ENCODE measurements at regions not wholly inside any gene's neighbourhood (a gene's known extent, or its start where the extent isn't known, plus 50 kb on each side); places are given as distances from the start of the nearest gene placed in this dataset.

DNA sequence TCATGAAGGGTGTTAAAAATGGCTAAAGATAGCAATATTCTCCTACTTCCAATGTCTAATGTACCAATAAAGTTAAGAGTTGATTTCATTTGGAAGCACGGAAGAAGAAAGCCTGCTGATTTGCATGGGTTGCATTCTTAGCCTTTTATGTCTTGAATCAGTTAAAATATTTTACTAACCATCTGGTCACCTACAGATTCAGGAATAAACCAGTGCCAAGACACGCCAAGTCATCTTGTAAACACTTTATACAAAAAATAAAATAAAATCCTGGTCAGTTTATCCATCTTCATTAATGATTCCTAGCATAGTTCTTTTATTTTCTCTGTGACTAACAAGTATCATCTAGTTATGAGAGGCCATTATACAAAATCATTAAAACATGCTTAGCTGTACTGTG lies 1031.6 kb upstream of the WWC1 start:
- TF ChIP-seq, protein P1, sequence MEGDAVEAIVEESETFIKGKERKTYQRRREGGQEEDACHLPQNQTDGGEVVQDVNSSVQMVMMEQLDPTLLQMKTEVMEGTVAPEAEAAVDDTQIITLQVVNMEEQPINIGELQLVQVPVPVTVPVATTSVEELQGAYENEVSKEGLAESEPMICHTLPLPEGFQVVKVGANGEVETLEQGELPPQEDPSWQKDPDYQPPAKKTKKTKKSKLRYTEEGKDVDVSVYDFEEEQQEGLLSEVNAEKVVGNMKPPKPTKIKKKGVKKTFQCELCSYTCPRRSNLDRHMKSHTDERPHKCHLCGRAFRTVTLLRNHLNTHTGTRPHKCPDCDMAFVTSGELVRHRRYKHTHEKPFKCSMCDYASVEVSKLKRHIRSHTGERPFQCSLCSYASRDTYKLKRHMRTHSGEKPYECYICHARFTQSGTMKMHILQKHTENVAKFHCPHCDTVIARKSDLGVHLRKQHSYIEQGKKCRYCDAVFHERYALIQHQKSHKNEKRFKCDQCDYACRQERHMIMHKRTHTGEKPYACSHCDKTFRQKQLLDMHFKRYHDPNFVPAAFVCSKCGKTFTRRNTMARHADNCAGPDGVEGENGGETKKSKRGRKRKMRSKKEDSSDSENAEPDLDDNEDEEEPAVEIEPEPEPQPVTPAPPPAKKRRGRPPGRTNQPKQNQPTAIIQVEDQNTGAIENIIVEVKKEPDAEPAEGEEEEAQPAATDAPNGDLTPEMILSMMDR (IDR thresholded peaks at IDR 0.05; ENCODE audit: insufficient read depth, low read length, poor library complexity, severe bottlenecking): no peak
- TF ChIP-seq EZH2phosphoT487 (conservative IDR thresholded peaks at IDR 0.05; ENCODE audit: low read length): no peak

Measured in SU-DHL-6 (cell line).